A549 (cell line): ENCODE measurements at regions not wholly inside any gene's neighbourhood (a gene's known extent, or its start where the extent isn't known, plus 50 kb on each side); places are given as distances from the start of the nearest gene placed in this dataset.

Experiments used
- ATAC-seq, 2 experiments: fragments of 200-7000 bp in 1 of 2; fragments of >200 bp in 1 of 2; cut with Nextera tagmentation in 1 of 2; cut with Tn5 transposase in 1 of 2; 3 replicates each; pipeline versions ENCODE4 v1.8.0 to v1.9.1; 2018 to 2020; ENCODE audit warnings: mild to moderate bottlenecking in 1 of 2, moderate library complexity in 1 of 2
- CTCF ChIA-PET: fragments of 300-600 bp; sonication (Branson Sonifier 250); formaldehyde crosslinking; extraction: SDS; loops from one replicate; lab custom pipeline; 2021; ENCODE audit warnings: antibody characterized with exemption, inconsistent platforms; lab: Yijun Ruan, JAX
- POLR2A ChIA-PET: fragments of 350-600 bp; formaldehyde crosslinking; extraction: SDS; loops from one replicate; lab custom pipeline; 2021; ENCODE audit warnings: antibody characterized with exemption, inconsistent platforms; lab: Yijun Ruan, JAX
- DNase-seq, 2 experiments: peaks; one replicate each; pipeline versions ENCODE4 v3.0.0 to v3.0.0-alpha.2; 2011 to 2016; ENCODE audit warnings: low read depth in 1 of 2, low spot score in 1 of 2
- FAIRE-seq: peaks from 2 replicates; lab custom pipeline; 2011; peaks lifted over from hg19 to GRCh38; lab: Jason Lieb, UNC
- H3K27ac ChIP-seq, 2 experiments: fragments of >200 bp; sonication (Bioruptor Twin); formaldehyde crosslinking; 3 replicates each; pipeline ENCODE4 v1.5.1; 2016 to 2017
- H3K4me1 ChIP-seq: fragments of >200 bp; sonication (Bioruptor Twin); formaldehyde crosslinking; 3 replicates; pipeline ENCODE4 v1.6.1; 2016
- H3K4me2 ChIP-seq: fragments of >200 bp; sonication (Bioruptor Twin); formaldehyde crosslinking; 3 replicates; pipeline ENCODE4 v1.6.1; 2016
- H3K4me3 ChIP-seq: fragments of >200 bp; sonication (Bioruptor Twin); formaldehyde crosslinking; 3 replicates; pipeline ENCODE4 v1.5.1; 2016
- H3K9me3 ChIP-seq: fragments of >200 bp; sonication (Bioruptor Twin); formaldehyde crosslinking; 3 replicates; pipeline ENCODE4 v1.6.1; 2016
- BCL3 ChIP-seq: fragments of >200 bp; sonication (Bioruptor Twin); formaldehyde crosslinking; IDR thresholded peaks from 3 replicates; pipeline ENCODE4 v1.6.1; 2016
- ELK1 ChIP-seq: fragments of 150-350 bp; IDR thresholded peaks from 2 replicates; pipeline ENCODE4 v1.6.1; 2014; ENCODE audit warnings: low read depth, mild to moderate bottlenecking, low read length
- FOSB ChIP-seq: fragments of 250-450 bp; sonication (Bioruptor Pico); IDR thresholded peaks from 2 replicates; pipeline ENCODE4 v1.5.0; 2020; ENCODE audit warnings: mild to moderate bottlenecking, moderate library complexity
- FOSL2 ChIP-seq, 2 experiments: fragments of 450-650 bp in 1 of 2; fragments of >200 bp in 1 of 2; sonication (Bioruptor Twin) in 1 of 2; formaldehyde crosslinking; IDR thresholded peaks; 2 replicates each; pipeline versions ENCODE4 v1.5.0 to v1.6.1; 2016 to 2020; ENCODE audit warnings: mild to moderate bottlenecking in 1 of 2, moderate library complexity in 1 of 2
- HMGXB4 ChIP-seq: fragments of 250-450 bp; sonication (Bioruptor Pico); IDR thresholded peaks from 2 replicates; pipeline ENCODE4 v1.5.0; 2021; ENCODE audit warnings: mild to moderate bottlenecking, moderate library complexity, borderline replicate concordance
- HOXA7 ChIP-seq: fragments of 250-450 bp; sonication (Bioruptor Pico); IDR thresholded peaks from 2 replicates; pipeline ENCODE4 v1.5.0; 2020; ENCODE audit warnings: mild to moderate bottlenecking, moderate library complexity
- KDM1A ChIP-seq: fragments of 200-600 bp; sonication (generic); IDR thresholded peaks from 2 replicates; pipeline ENCODE4 v1.6.1; 2016; ENCODE audit warnings: low read depth, mild to moderate bottlenecking
- POLR2A ChIP-seq: IDR thresholded peaks from 2 replicates; pipeline ENCODE4 v1.6.1; 2012; ENCODE audit warnings: mild to moderate bottlenecking, low read length
- POLR2AphosphoS2 ChIP-seq: conservative IDR thresholded peaks from 2 replicates; pipeline ENCODE4 v1.6.1; 2012; ENCODE audit warnings: low read length, improper control_type of control experiment, inconsistent platforms
- RAD21 ChIP-seq, 2 experiments: fragments of >200 bp in 1 of 2; sonication (Bioruptor Twin) in 1 of 2; formaldehyde crosslinking in 1 of 2; IDR thresholded peaks in 1 of 2; conservative IDR thresholded peaks in 1 of 2; 2 replicates in 1 of 2; 3 replicates in 1 of 2; pipeline ENCODE4 v1.6.1; 2012 to 2018; ENCODE audit warnings: inconsistent platforms in 1 of 2
- RARB ChIP-seq: fragments of 250-450 bp; sonication (Bioruptor Pico); IDR thresholded peaks from 2 replicates; pipeline ENCODE4 v1.8.0; 2021; ENCODE audit warnings: mild to moderate bottlenecking, moderate library complexity
- SREBF2 ChIP-seq: fragments of 450-650 bp; IDR thresholded peaks from 2 replicates; pipeline ENCODE4 v1.6.1; 2014; ENCODE audit warnings: mild to moderate bottlenecking, moderate library complexity
- ZNF302 ChIP-seq: fragments of 250-450 bp; sonication (Bioruptor Pico); IDR thresholded peaks from 2 replicates; pipeline ENCODE4 v1.9.0; 2021; ENCODE audit warnings: inconsistent platforms, mild to moderate bottlenecking, moderate library complexity
- WGBS: methylation state at CpG from one replicate; pipeline ENCODE4 v1.1.6; 2017; ENCODE audit errors: missing lambda C conversion rate; 5-methylcytosine and 5-hydroxymethylcytosine counted together
- TF ChIP-seq, protein P1 (sequence below): fragments of 450-650 bp; IDR thresholded peaks from 2 replicates; pipeline ENCODE4 v1.6.1; 2014; ENCODE audit warnings: antibody characterized with exemption

DNA sequence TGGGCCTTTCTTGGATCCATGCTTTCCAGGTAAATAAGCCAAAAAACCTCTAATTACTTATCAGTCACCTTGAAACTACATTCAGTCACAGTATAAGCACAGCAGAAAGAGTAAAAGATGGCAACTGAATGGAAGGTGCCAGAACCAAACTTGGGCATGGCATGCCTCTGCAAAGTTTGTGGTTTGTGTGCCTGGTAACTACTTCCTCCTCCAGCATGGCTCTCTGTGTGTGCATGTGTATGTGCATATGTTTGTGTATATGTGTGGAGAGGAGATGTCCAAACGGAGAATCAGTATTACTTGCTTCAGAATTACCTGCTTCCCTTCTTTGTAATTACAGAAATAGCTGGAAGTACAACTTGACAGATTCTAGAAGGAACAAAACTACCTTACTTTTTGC, 67.5 kb downstream of the AGTR2 start:
- H3K4me1 ChIP-seq = peaks cover 14% of the 10 kb centered on the region; the same call in 2 of the 3 replicates
- TF ChIP-seq KDM1A (no peak), HMGXB4 (CRISPR knock-in tag) (no peak), HOXA7 (no peak), RARB (CRISPR knock-in tag) (no peak), SREBF2 (no peak)
- no peak overlapping the region for H3K4me3 ChIP-seq
- 38% methylated on average over 1 of the region's 1 CpG for WGBS
- FAIRE-seq (no peak), ATAC-seq (no peak), DNase-seq (no peak)
- ChIA-PET CTCF (no interaction called here), POLR2A (no interaction called here)
- H3K4me2 ChIP-seq = no peak overlapping the region
- peaks cover 8% of the 10 kb centered on the region; the same call in 2 of the 3 replicates for H3K9me3 ChIP-seq
- 0 out of 6 replicates have a peak overlapping the region, but pooled peaks of 1 of the 2 experiments have one; percentile 28 for H3K27ac ChIP-seq

GRCh38 chrX:116238567-116239255, 68.2 kb downstream of the AGTR2 start:
- H3K9me3 ChIP-seq = peaks cover 8% of the 10 kb centered on the region
- no peak overlapping the region for H3K4me3 ChIP-seq
- ChIA-PET POLR2A (no interaction called here), CTCF (no interaction called here)
- no peak for ATAC-seq
- DNase-seq = no peak
- peaks cover 14% of the 10 kb centered on the region; the same call in 2 of the 3 replicates for H3K4me1 ChIP-seq
- whole genome bisulfite sequencing = 69% methylated on average over 2 of the region's 2 CpGs
- FAIRE-seq = peak; percentile 59
- no peak overlapping the region; the same call in 2 of the 3 replicates for H3K4me2 ChIP-seq
- TF ChIP-seq ZNF302 (CRISPR knock-in tag) (no peak), RAD21 (conservative IDR thresholded peaks at IDR 0.05 in 1 of 2, IDR thresholded peaks at IDR 0.05 in 1 of 2) (no peak), SREBF2 (no peak), FOSB (no peak)
- 0 out of 6 replicates have a peak overlapping the region, but pooled peaks of 1 of the 2 experiments have one; percentile 4 for H3K27ac ChIP-seq

DNA sequence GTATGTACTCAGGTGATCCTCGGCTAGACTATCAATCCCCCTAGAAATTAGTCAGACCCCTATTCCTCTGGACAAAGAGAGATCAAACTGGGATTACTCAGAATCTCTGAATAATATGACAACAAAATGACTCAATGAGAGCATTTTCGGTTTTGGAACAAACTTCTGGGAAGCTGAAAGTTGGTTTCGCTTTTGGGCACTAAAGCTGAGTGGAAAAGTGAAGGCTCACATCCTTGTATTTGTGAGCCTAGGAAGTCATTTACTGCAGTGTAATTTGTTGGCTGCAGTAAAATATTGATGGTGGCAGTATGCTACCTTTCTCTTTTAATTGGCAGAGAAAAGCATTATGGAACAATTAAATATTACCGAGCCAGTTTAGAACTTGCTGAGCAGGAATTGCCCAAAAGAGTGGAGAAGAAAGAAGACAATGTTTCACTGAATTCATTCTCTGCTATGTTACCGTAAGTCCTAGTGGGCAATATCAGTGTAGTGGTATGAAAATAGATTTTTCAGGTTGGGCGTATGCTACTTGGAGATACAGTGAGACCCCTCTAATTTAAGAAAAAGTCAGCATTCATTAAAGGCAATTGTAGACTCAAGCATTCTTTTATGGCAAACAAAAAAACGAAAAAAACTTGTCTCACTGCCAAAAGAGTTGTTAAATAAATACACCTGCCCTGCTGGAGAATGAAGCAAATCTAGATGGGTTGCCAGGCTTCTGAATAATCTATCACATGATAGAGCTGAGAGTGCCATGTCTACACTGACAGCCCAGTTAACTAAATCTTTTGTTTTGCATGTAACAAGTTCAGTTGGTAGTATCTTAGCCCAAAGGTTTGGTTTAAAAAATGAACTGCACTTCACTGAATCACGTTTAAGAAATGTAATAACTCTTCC, 69.6 kb downstream of the AGTR2 start:
- H3K4me2 ChIP-seq = peak overlapping the region; percentile 49
- WGBS = 21% methylated on average over 8 of the region's 8 CpGs

More for the DNA sequence above, 69.6 kb downstream of the AGTR2 start:
- H3K27ac ChIP-seq = peak overlapping the region; percentile 59 to 67; a peak in 5 of 6 replicates
- TF ChIP-seq HMGXB4 (CRISPR knock-in tag) (no peak), ELK1 (no peak), POLR2A (no peak), POLR2AphosphoS2 (no peak), ZNF302 (CRISPR knock-in tag) (no peak), FOSL2 (IDR thresholded peaks at IDR 0.05) (no peak), FOSL2 (CRISPR knock-in tag; IDR thresholded peaks at IDR 0.05) (no peak), BCL3 (no peak)
- TF ChIP-seq, protein P1, sequence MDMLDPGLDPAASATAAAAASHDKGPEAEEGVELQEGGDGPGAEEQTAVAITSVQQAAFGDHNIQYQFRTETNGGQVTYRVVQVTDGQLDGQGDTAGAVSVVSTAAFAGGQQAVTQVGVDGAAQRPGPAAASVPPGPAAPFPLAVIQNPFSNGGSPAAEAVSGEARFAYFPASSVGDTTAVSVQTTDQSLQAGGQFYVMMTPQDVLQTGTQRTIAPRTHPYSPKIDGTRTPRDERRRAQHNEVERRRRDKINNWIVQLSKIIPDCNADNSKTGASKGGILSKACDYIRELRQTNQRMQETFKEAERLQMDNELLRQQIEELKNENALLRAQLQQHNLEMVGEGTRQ = no peak
- H3K4me1 ChIP-seq = peaks cover 14% of the 10 kb centered on the region; the same call in 2 of the 3 replicates
- peak; percentile 86 for FAIRE-seq
- H3K9me3 ChIP-seq = peaks cover 3% of the 10 kb centered on the region; the same call in 2 of the 3 replicates
- ChIA-PET CTCF (no interaction called here), POLR2A (no interaction called here)
- DNase-seq = peak in 1 of 2 experiments; percentile 22
- peak in 1 of 2 experiments; percentile 23; a peak in 1 of 6 replicates for ATAC-seq
- no peak overlapping the region for H3K4me3 ChIP-seq
